GM23338 (cell line): ENCODE measurements at regions not wholly inside any gene's neighbourhood (a gene's known extent, or its start where the extent isn't known, plus 50 kb on each side); places are given as distances from the start of the nearest gene placed in this dataset.
"Not testable (repeated sequence)": the region's sequence is repeated elsewhere in the genome, so short reads cannot be mapped to it uniquely, and the experiment has no call there.

Experiments
- ATAC-seq: fragments of 200-7000 bp; cut with Tn5 transposase; 3 replicates; pipeline ENCODE4 v1.9.1; 2020
- DNase-seq: peaks from one replicate; pipeline ENCODE4 v3.0.0-alpha.2; 2015; ENCODE audit warnings: low spot score
- H2AFZ ChIP-seq: fragments of 200-600 bp; sonication (generic); 2 replicates; pipeline ENCODE4 v1.8.0; 2016; ENCODE audit warnings: antibody characterized with exemption, mild to moderate bottlenecking, moderate library complexity
- H3F3A ChIP-seq: fragments of 200-600 bp; sonication (generic); replicated peaks from 2 replicates; pipeline ENCODE4 v1.8.0; 2017; ENCODE audit warnings: antibody characterized with exemption, mixed run types, low read depth
- H3K27ac ChIP-seq: fragments of 200-600 bp; sonication (generic); 2 replicates; pipeline ENCODE4 v1.6.1; 2016; ENCODE audit warnings: low read depth
- H3K27me3 ChIP-seq: fragments of 200-600 bp; sonication (generic); 2 replicates; pipeline ENCODE4 v1.8.0; 2016; ENCODE audit warnings: mild to moderate bottlenecking, mixed run types, moderate library complexity; ENCODE audit not compliant: insufficient read depth
- H3K36me3 ChIP-seq: fragments of 200-600 bp; sonication (generic); 2 replicates; pipeline ENCODE4 v1.8.0; 2016; ENCODE audit warnings: mild to moderate bottlenecking; ENCODE audit not compliant: insufficient read depth
- H3K4me1 ChIP-seq: fragments of 200-600 bp; sonication (generic); 2 replicates; pipeline ENCODE4 v1.8.0; 2016; ENCODE audit warnings: mild to moderate bottlenecking, moderate library complexity; ENCODE audit not compliant: insufficient read depth
- H3K4me2 ChIP-seq: fragments of 200-600 bp; sonication (generic); 2 replicates; pipeline ENCODE4 v1.7.1; 2017; ENCODE audit warnings: mixed run types
- H3K4me3 ChIP-seq: fragments of 200-600 bp; sonication (generic); 2 replicates; pipeline ENCODE4 v1.6.1; 2016; ENCODE audit warnings: mixed run types
- H3K79me2 ChIP-seq: fragments of 200-600 bp; sonication (generic); replicated peaks from 2 replicates; pipeline ENCODE4 v1.8.0; 2017; ENCODE audit warnings: mild to moderate bottlenecking; ENCODE audit not compliant: insufficient read depth
- H3K9me2 ChIP-seq: fragments of 200-600 bp; sonication (generic); 2 replicates; pipeline ENCODE4 v1.8.0; 2017; ENCODE audit not compliant: insufficient read depth
- H4K20me1 ChIP-seq: fragments of 200-600 bp; sonication (generic); replicated peaks from 2 replicates; pipeline ENCODE4 v1.8.0; 2017; ENCODE audit warnings: mild to moderate bottlenecking; ENCODE audit not compliant: insufficient read depth
- H3K27ac Mint-ChIP-seq: 2 replicates; pipeline ENCODE4 v1.8.0; 2020; ENCODE audit warnings: inconsistent platforms, mild to moderate bottlenecking, moderate library complexity, mixed read lengths
- H3K27me3 Mint-ChIP-seq: 3 replicates; pipeline ENCODE4 v1.8.0; 2022; ENCODE audit warnings: low read depth, mild to moderate bottlenecking, moderate library complexity, mixed read lengths, inconsistent platforms; ENCODE audit not compliant: insufficient read depth, poor library complexity
- H3K36me3 Mint-ChIP-seq: 3 replicates; pipeline ENCODE4 v1.8.0; 2021; ENCODE audit warnings: low read depth, mild to moderate bottlenecking, inconsistent platforms, moderate library complexity, mixed read lengths
- H3K4me1 Mint-ChIP-seq: 3 replicates; pipeline ENCODE4 v1.8.0; 2020; ENCODE audit warnings: mild to moderate bottlenecking, inconsistent platforms, mixed read lengths
- H3K4me3 Mint-ChIP-seq: 3 replicates; pipeline ENCODE4 v1.8.0; 2021; ENCODE audit warnings: moderate library complexity, mild to moderate bottlenecking, inconsistent platforms, mixed read lengths
- H3K9me3 Mint-ChIP-seq: 3 replicates; pipeline ENCODE4 v1.8.0; 2020; ENCODE audit warnings: moderate library complexity, mild to moderate bottlenecking, inconsistent platforms, mixed read lengths

DNA sequence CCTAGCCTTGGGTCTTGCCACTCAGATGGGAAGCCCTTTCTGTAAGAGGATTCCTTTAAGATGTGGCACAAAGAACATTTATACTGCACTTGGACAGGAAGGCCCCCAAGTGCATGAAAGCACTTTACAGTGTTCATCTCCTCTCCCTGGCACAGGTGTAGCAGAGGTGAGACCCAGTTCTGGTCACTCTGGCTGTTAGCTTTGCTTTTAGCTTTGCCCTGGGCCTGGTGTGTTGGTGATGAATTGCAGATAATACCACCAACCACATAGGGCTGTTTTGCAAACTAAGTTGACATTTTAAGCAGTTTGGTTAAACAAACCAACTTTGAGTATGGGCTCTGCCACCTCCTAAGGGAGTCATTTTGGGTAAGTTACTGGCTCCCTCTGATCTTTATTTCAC, 296.3 kb downstream of the BCL2L11 start:
- ATAC-seq, H3F3A ChIP-seq, H3K4me1 ChIP-seq, H3K27me3 ChIP-seq, H4K20me1 ChIP-seq, H2AFZ ChIP-seq, H3K4me2 ChIP-seq, H3K9me2 ChIP-seq, H3K27ac Mint-ChIP-seq, H3K36me3 ChIP-seq, H3K4me3 Mint-ChIP-seq, H3K36me3 Mint-ChIP-seq, H3K9me3 Mint-ChIP-seq, H3K27me3 Mint-ChIP-seq, DNase-seq, H3K4me3 ChIP-seq, H3K79me2 ChIP-seq, H3K27ac ChIP-seq: not testable (repeated sequence)
- H3K4me1 Mint-ChIP-seq: peaks cover 12% of the 10 kb centered on the region; the same call in 2 of the 3 replicates

DNA sequence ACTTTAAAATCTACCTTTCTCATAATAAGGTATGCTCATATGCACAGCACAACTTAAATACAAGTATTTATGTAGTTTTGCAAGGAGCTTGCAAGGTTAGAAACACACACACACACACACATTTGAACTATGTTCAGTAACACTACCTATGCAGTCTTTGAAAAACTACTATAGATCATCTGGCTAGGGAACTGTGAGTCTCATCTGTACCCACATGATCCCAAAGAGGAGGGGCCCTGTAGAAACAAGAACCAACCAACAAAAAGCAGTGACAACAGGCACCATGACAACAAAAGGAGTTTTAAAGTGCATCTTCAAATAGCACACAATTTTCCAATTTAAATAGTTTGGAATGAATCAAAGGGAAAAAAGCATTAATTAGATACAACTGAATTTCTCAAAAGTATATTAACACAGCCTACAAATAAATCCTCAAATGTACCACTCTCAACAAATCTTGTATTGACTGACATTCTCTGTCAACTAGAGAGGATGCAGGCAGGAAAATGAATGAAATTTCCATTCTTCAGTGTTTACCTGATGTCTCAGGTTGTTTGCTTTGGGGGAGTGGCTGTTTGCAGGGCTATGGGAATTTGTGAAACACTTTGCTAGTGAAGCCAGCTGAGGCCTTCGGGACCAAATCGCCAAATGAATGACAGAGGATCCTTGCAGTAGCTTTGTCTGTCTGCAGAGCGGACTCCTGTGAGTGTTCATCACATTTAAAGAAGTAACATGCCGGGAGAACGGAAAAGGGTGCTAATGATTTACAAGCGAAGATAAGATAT, 297.6 kb downstream of the BCL2L11 start:
- not testable (repeated sequence) for H3K27ac Mint-ChIP-seq, H3K27ac ChIP-seq, H3K9me2 ChIP-seq, H3K4me1 ChIP-seq, H2AFZ ChIP-seq, H3K36me3 ChIP-seq, ATAC-seq, H3K4me2 ChIP-seq, H3K4me3 ChIP-seq, H3K79me2 ChIP-seq, H4K20me1 ChIP-seq, H3F3A ChIP-seq, H3K36me3 Mint-ChIP-seq, H3K4me3 Mint-ChIP-seq, DNase-seq, H3K27me3 ChIP-seq, H3K9me3 Mint-ChIP-seq, H3K27me3 Mint-ChIP-seq
- H3K4me1 Mint-ChIP-seq: peaks cover 12% of the 10 kb centered on the region; the same call in 2 of the 3 replicates

DNA sequence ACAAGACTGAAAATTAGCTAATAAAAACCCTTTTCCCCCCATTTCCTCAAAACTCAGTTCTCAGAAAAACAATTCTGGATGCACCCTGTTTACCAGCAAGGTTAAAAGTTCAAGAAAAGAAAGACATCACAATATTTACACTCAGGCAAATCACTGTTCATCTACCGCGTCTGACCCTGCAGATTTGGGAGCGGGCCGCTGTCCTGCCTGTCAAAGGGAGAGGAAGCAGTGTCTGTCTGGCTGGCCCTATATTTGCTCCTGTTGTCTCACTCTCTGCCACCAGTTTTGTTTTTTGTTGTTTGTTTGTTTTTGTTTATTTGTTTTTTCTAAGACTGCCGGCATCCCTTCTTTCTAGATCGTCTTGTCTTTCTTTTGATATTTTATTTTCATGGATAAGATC, 299.4 kb downstream of the BCL2L11 start:
- H3K36me3 Mint-ChIP-seq, H3K27ac Mint-ChIP-seq, H3K36me3 ChIP-seq, H2AFZ ChIP-seq, H3K27me3 Mint-ChIP-seq, H3K4me3 ChIP-seq, H3K9me3 Mint-ChIP-seq, ATAC-seq, H3F3A ChIP-seq, H3K9me2 ChIP-seq, H3K4me1 ChIP-seq, H3K4me2 ChIP-seq, H3K27ac ChIP-seq, H4K20me1 ChIP-seq, DNase-seq, H3K79me2 ChIP-seq, H3K4me3 Mint-ChIP-seq, H3K27me3 ChIP-seq: not testable (repeated sequence)
- peaks cover 12% of the 10 kb centered on the region; the same call in 2 of the 3 replicates for H3K4me1 Mint-ChIP-seq

GRCh38 chr2:111420835-111421234, 300.1 kb downstream of the BCL2L11 start:
- H3F3A ChIP-seq, H3K27ac ChIP-seq, ATAC-seq, H3K9me2 ChIP-seq, H3K27ac Mint-ChIP-seq, DNase-seq, H3K36me3 ChIP-seq, H3K4me3 ChIP-seq, H3K27me3 Mint-ChIP-seq, H4K20me1 ChIP-seq, H3K4me2 ChIP-seq, H3K9me3 Mint-ChIP-seq, H3K79me2 ChIP-seq, H3K4me1 ChIP-seq, H3K36me3 Mint-ChIP-seq, H2AFZ ChIP-seq, H3K4me3 Mint-ChIP-seq, H3K27me3 ChIP-seq: not testable (repeated sequence)
- H3K4me1 Mint-ChIP-seq: peaks cover 12% of the 10 kb centered on the region; the same call in 2 of the 3 replicates

DNA sequence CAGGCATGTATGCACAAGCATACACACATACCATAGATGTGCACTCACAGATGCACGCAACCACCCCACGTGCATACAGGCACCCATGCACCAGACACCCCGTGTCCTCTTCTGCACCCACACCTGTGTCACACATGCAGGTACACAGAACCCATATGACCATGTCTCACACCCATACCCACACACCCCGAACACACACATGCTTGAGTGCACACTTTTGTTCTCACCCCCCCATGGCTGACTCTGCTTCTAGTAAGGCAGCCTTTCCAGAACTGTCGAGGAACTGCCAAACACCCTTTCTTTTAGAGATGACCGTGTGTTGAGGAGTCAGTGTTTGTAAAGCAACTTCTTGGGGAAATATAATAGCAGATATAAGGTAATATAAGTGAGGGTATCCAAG, 301.2 kb downstream of the BCL2L11 start:
- not testable (repeated sequence) for DNase-seq, H3K27ac Mint-ChIP-seq, H3F3A ChIP-seq, H3K4me3 Mint-ChIP-seq, H3K9me3 Mint-ChIP-seq, H3K27me3 ChIP-seq, H2AFZ ChIP-seq, H3K4me1 ChIP-seq, H3K36me3 Mint-ChIP-seq, H3K36me3 ChIP-seq, H3K4me1 Mint-ChIP-seq, H3K9me2 ChIP-seq, ATAC-seq, H3K27me3 Mint-ChIP-seq, H3K79me2 ChIP-seq, H3K27ac ChIP-seq, H4K20me1 ChIP-seq, H3K4me2 ChIP-seq, H3K4me3 ChIP-seq

GRCh38 chr2:111422562-111422961, 301.8 kb downstream of the BCL2L11 start:
- not testable (repeated sequence) for H3K36me3 Mint-ChIP-seq, H3K36me3 ChIP-seq, ATAC-seq, H3F3A ChIP-seq, H3K4me1 Mint-ChIP-seq, DNase-seq, H3K27ac Mint-ChIP-seq, H3K4me3 ChIP-seq, H3K9me2 ChIP-seq, H3K27me3 ChIP-seq, H3K4me1 ChIP-seq, H2AFZ ChIP-seq, H3K79me2 ChIP-seq, H3K4me3 Mint-ChIP-seq, H3K27me3 Mint-ChIP-seq, H3K4me2 ChIP-seq, H3K9me3 Mint-ChIP-seq, H4K20me1 ChIP-seq, H3K27ac ChIP-seq

DNA sequence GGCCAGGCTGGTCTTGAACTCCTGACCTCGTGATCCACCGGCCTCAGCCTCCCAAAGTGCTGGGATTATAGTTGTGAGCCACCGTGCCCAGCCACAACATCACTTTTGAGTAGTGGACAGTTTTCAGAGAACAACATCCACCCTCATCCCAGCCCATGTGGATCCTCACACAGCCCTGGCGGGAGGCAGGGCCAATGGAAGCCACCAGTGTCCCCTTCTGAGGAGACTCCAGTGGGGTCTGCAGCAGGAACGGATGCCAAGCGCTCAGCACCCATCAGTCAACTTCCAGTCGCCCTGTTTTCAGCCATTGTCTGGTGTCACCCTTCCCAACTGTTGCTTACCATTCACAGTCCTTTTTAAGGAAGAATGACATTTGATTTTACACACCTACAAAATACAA, 302.5 kb downstream of the BCL2L11 start:
- not testable (repeated sequence) for H3K36me3 ChIP-seq, H3F3A ChIP-seq, H3K9me2 ChIP-seq, H3K27ac Mint-ChIP-seq, H3K36me3 Mint-ChIP-seq, H3K4me2 ChIP-seq, H3K79me2 ChIP-seq, H3K4me1 ChIP-seq, ATAC-seq, H3K4me3 ChIP-seq, H3K27me3 Mint-ChIP-seq, H3K4me1 Mint-ChIP-seq, H3K4me3 Mint-ChIP-seq, H3K27me3 ChIP-seq, DNase-seq, H2AFZ ChIP-seq, H3K9me3 Mint-ChIP-seq, H4K20me1 ChIP-seq, H3K27ac ChIP-seq
